Central memory CD8-positive, alpha-beta T cell (primary cell): ENCODE measurements at regions not wholly inside any gene's neighbourhood (a gene's known extent, or its start where the extent isn't known, plus 50 kb on each side); places are given as distances from the start of the nearest gene placed in this dataset.
"Not testable (repeated sequence)": the region's sequence is repeated elsewhere in the genome, so short reads cannot be mapped to it uniquely, and the experiment has no call there.

Experiments
- ATAC-seq: fragments of 150-1000 bp; cut with Tn5 transposase; replicated peaks from 2 replicates; pipeline ENCODE4 v1.10.0; 2022; ENCODE audit warnings: mild to moderate bottlenecking, moderate FRiP score, moderate number of reproducible peaks; ENCODE audit not compliant: poor library complexity, severe bottlenecking; ENCODE audit errors: extremely low read depth
- DNase-seq, 2 donors: peaks; one replicate each; pipeline ENCODE4 v3.0.0; 2021; ENCODE audit warnings: low spot score in 2 of 2
- H3K27ac Mint-ChIP-seq: one replicate; pipeline ENCODE4 v1.8.0; 2022; ENCODE audit warnings: low read depth, mild to moderate bottlenecking, moderate library complexity, mixed read lengths
- H3K27me3 Mint-ChIP-seq: one replicate; pipeline ENCODE4 v1.8.0; 2022; ENCODE audit warnings: mixed read lengths
- H3K36me3 Mint-ChIP-seq: one replicate; pipeline ENCODE4 v1.8.0; 2022; ENCODE audit warnings: mild to moderate bottlenecking, moderate library complexity, mixed read lengths; ENCODE audit not compliant: insufficient read depth
- H3K4me1 Mint-ChIP-seq: one replicate; pipeline ENCODE4 v1.8.0; 2022; ENCODE audit warnings: mixed read lengths
- H3K4me3 Mint-ChIP-seq: one replicate; pipeline ENCODE4 v1.8.0; 2022; ENCODE audit warnings: mild to moderate bottlenecking, moderate library complexity, mixed read lengths
- H3K9me3 Mint-ChIP-seq: one replicate; pipeline ENCODE4 v1.8.0; 2022; ENCODE audit warnings: mixed read lengths

GRCh38 chr1:232150770-232151548 is 479.0 kb downstream of the SIPA1L2 start:
- no peak overlapping the region for H3K4me3 Mint-ChIP-seq
- H3K9me3 Mint-ChIP-seq: no peaks in the 10 kb centered on the region
- ATAC-seq: no peak
- no peak for DNase-seq
- no peaks in the 10 kb centered on the region for H3K4me1 Mint-ChIP-seq
- H3K27ac Mint-ChIP-seq: no peak overlapping the region
- H3K36me3 Mint-ChIP-seq: no peaks in the 10 kb centered on the region
- H3K27me3 Mint-ChIP-seq: peaks cover 16% of the 10 kb centered on the region

GRCh38 chr1:232149287-232150201 is 480.4 kb downstream of the SIPA1L2 start:
- Mint-ChIP-seq H3K4me1 (no peaks in the 10 kb centered on the region), H3K36me3 (no peaks in the 10 kb centered on the region), H3K9me3 (no peaks in the 10 kb centered on the region), H3K27me3 (peaks cover 16% of the 10 kb centered on the region), H3K27ac (no peak overlapping the region), H3K4me3 (no peak overlapping the region)
- DNase-seq (no peak), ATAC-seq (no peak)

- no peak for ATAC-seq
- H3K27me3 Mint-ChIP-seq: peaks cover 16% of the 10 kb centered on the region
- H3K4me1 Mint-ChIP-seq: no peaks in the 10 kb centered on the region
- no peak overlapping the region for H3K27ac Mint-ChIP-seq
- no peak overlapping the region for H3K4me3 Mint-ChIP-seq
- peaks cover 1% of the 10 kb centered on the region for H3K36me3 Mint-ChIP-seq
- DNase-seq: no peak
- no peaks in the 10 kb centered on the region for H3K9me3 Mint-ChIP-seq
Measured at GRCh38 chr1:232147215-232147614, 482.7 kb downstream of the SIPA1L2 start.

- no peaks in the 10 kb centered on the region for H3K9me3 Mint-ChIP-seq
- peaks cover 14% of the 10 kb centered on the region for H3K27me3 Mint-ChIP-seq
- no peak for DNase-seq
- ATAC-seq: no peak
- H3K4me3 Mint-ChIP-seq: no peak overlapping the region
- no peaks in the 10 kb centered on the region for H3K4me1 Mint-ChIP-seq
- no peak overlapping the region for H3K27ac Mint-ChIP-seq
- H3K36me3 Mint-ChIP-seq: peaks cover 1% of the 10 kb centered on the region
Measured at GRCh38 chr1:232146514-232146913, 483.4 kb downstream of the SIPA1L2 start.

- DNase-seq (no peak), ATAC-seq (no peak)
- Mint-ChIP-seq H3K9me3 (no peaks in the 10 kb centered on the region), H3K27ac (no peak overlapping the region), H3K4me1 (no peaks in the 10 kb centered on the region), H3K27me3 (peaks cover 6% of the 10 kb centered on the region), H3K36me3 (peaks cover 1% of the 10 kb centered on the region), H3K4me3 (no peak overlapping the region)
Measured at GRCh38 chr1:232145768-232146167, 484.2 kb downstream of the SIPA1L2 start.

GRCh38 chr1:232144696-232145230 is 485.2 kb downstream of the SIPA1L2 start:
- no peaks in the 10 kb centered on the region for H3K4me1 Mint-ChIP-seq
- no peaks in the 10 kb centered on the region for H3K9me3 Mint-ChIP-seq
- no peak overlapping the region for H3K27ac Mint-ChIP-seq
- H3K4me3 Mint-ChIP-seq: no peak overlapping the region
- H3K27me3 Mint-ChIP-seq: peaks cover 6% of the 10 kb centered on the region
- no peak for DNase-seq
- peaks cover 1% of the 10 kb centered on the region for H3K36me3 Mint-ChIP-seq
- no peak for ATAC-seq

GRCh38 chr1:232143315-232143886 is 486.5 kb downstream of the SIPA1L2 start:
- Mint-ChIP-seq H3K4me1 (no peaks in the 10 kb centered on the region), H3K4me3 (no peak overlapping the region), H3K27ac (no peak overlapping the region), H3K27me3 (peaks cover 16% of the 10 kb centered on the region), H3K36me3 (peaks cover 1% of the 10 kb centered on the region), H3K9me3 (no peaks in the 10 kb centered on the region)
- DNase-seq (no peak), ATAC-seq (no peak)

GRCh38 chr1:232142403-232143314 is 487.3 kb downstream of the SIPA1L2 start:
- H3K9me3 Mint-ChIP-seq: no peaks in the 10 kb centered on the region
- no peaks in the 10 kb centered on the region for H3K4me1 Mint-ChIP-seq
- DNase-seq (no peak), ATAC-seq (no peak)
- no peak overlapping the region for H3K27ac Mint-ChIP-seq
- H3K4me3 Mint-ChIP-seq: no peak overlapping the region
- peaks cover 16% of the 10 kb centered on the region for H3K27me3 Mint-ChIP-seq
- peaks cover 1% of the 10 kb centered on the region for H3K36me3 Mint-ChIP-seq

GRCh38 chr1:232141167-232141448 is 488.8 kb downstream of the SIPA1L2 start:
- not testable (repeated sequence) for ATAC-seq, H3K4me3 Mint-ChIP-seq, DNase-seq, H3K4me1 Mint-ChIP-seq, H3K36me3 Mint-ChIP-seq, H3K27ac Mint-ChIP-seq, H3K9me3 Mint-ChIP-seq
- peaks cover 17% of the 10 kb centered on the region for H3K27me3 Mint-ChIP-seq

- Mint-ChIP-seq H3K36me3 (peaks cover 1% of the 10 kb centered on the region), H3K9me3 (no peaks in the 10 kb centered on the region), H3K27me3 (peaks cover 22% of the 10 kb centered on the region), H3K27ac (no peak overlapping the region), H3K4me3 (no peak overlapping the region), H3K4me1 (no peaks in the 10 kb centered on the region)
- ATAC-seq (no peak), DNase-seq (no peak)
Measured at GRCh38 chr1:232140419-232141166, 489.3 kb downstream of the SIPA1L2 start.

- DNase-seq (no peak), ATAC-seq (no peak)
- peaks cover 22% of the 10 kb centered on the region for H3K27me3 Mint-ChIP-seq
- H3K4me1 Mint-ChIP-seq: no peaks in the 10 kb centered on the region
- peaks cover 1% of the 10 kb centered on the region for H3K36me3 Mint-ChIP-seq
- no peak overlapping the region for H3K4me3 Mint-ChIP-seq
- H3K27ac Mint-ChIP-seq: no peak overlapping the region
- no peaks in the 10 kb centered on the region for H3K9me3 Mint-ChIP-seq
Measured at GRCh38 chr1:232139444-232139843, 490.5 kb downstream of the SIPA1L2 start.
